ENCODE measurements at regions not wholly inside any gene's neighbourhood (a gene's known extent, or its start where the extent isn't known, plus 50 kb on each side); places are given as distances from the start of the nearest gene placed in this dataset.
A peak's percentile ranks its signal among the peaks of the same experiment; 100 is the strongest.

- DNase-seq = no peak
Measured at GRCh38 chr20:11053310-11053709, 379.5 kb upstream of the JAG1 start.

GRCh38 chr20:11054266-11054993, 380.6 kb upstream of the JAG1 start:
- DNase-seq = no peak

- no peak for DNase-seq
Measured at GRCh38 chr20:11056414-11056813, 382.6 kb upstream of the JAG1 start.

- DNase-seq = no peak
Measured at GRCh38 chr20:11057624-11058023, 383.8 kb upstream of the JAG1 start.

- no peak for DNase-seq
Measured at GRCh38 chr20:11059659-11060058, 385.9 kb upstream of the JAG1 start.

GRCh38 chr20:11060423-11061185, 386.8 kb upstream of the JAG1 start:
- DNase-seq = no peak

GRCh38 chr20:11063444-11063843, 389.6 kb upstream of the JAG1 start:
- DNase-seq = no peak

GRCh38 chr20:11064946-11065345, 391.1 kb upstream of the JAG1 start:
- DNase-seq = no peak

- no peak for DNase-seq
Measured at GRCh38 chr20:11067359-11067758, 393.6 kb upstream of the JAG1 start.

GRCh38 chr20:11072982-11073381, 399.2 kb upstream of the JAG1 start:
- DNase-seq = no peak

- no peak for DNase-seq
Measured at GRCh38 chr20:11076434-11077105, 402.8 kb upstream of the JAG1 start.

- no peak for DNase-seq
Measured at GRCh38 chr20:11077226-11077625, 403.4 kb upstream of the JAG1 start.

GRCh38 chr20:11080010-11080409, 406.2 kb upstream of the JAG1 start:
- DNase-seq = peak; percentile 46

- DNase-seq = peak; percentile 95
Measured at GRCh38 chr20:11080781-11081377, 407.1 kb upstream of the JAG1 start.

- no peak for DNase-seq
Measured at GRCh38 chr20:11083841-11084240, 410.0 kb upstream of the JAG1 start.

GRCh38 chr20:11084508-11084907, 410.7 kb upstream of the JAG1 start:
- DNase-seq = no peak

- DNase-seq = no peak
Measured at GRCh38 chr20:11086970-11087369, 413.2 kb upstream of the JAG1 start.

- DNase-seq = no peak
Measured at GRCh38 chr20:11090751-11091150, 417.0 kb upstream of the JAG1 start.

- DNase-seq = no peak
Measured at GRCh38 chr20:11091511-11091910, 417.7 kb upstream of the JAG1 start.

GRCh38 chr20:11092151-11092550, 418.4 kb upstream of the JAG1 start:
- no peak for DNase-seq

- no peak for DNase-seq
Measured at GRCh38 chr20:11094196-11094595, 420.4 kb upstream of the JAG1 start.

- DNase-seq = no peak
Measured at GRCh38 chr20:11094711-11095110, 420.9 kb upstream of the JAG1 start.

GRCh38 chr20:11098888-11099287, 425.1 kb upstream of the JAG1 start:
- peak; percentile 42 for DNase-seq

Data from dermis blood vessel endothelial cell (primary cell).